BE2C (cell line): ENCODE measurements at regions not wholly inside any gene's neighbourhood (a gene's known extent, or its start where the extent isn't known, plus 50 kb on each side); places are given as distances from the start of the nearest gene placed in this dataset.

Source experiments
- DNase-seq: peaks from one replicate; pipeline ENCODE4 v3.0.0-alpha.2; 2020
- H3K27me3 ChIP-seq: fragments of 250-450 bp; sonication (Bioruptor Pico); 2 replicates; pipeline ENCODE4 v1.5.1; 2020; ENCODE audit warnings: mild to moderate bottlenecking
- H3K36me3 ChIP-seq: fragments of 250-450 bp; sonication (Bioruptor Pico); 2 replicates; pipeline ENCODE4 v1.5.1; 2020; ENCODE audit warnings: mild to moderate bottlenecking
- H3K4me1 ChIP-seq: fragments of 250-450 bp; sonication (Bioruptor Pico); 2 replicates; pipeline ENCODE4 v1.5.1; 2020
- H3K4me3 ChIP-seq: 2 replicates; pipeline ENCODE4 v1.5.1; 2011; ENCODE audit warnings: low read depth, low read length
- H3K9me3 ChIP-seq: fragments of 250-450 bp; sonication (Bioruptor Pico); 2 replicates; pipeline ENCODE4 v1.5.1; 2020
- TF ChIP-seq, protein P1 (sequence below): IDR thresholded peaks from 2 replicates; pipeline ENCODE4 v1.5.1; 2012; ENCODE audit warnings: mild to moderate bottlenecking, low read depth, low read length

DNA sequence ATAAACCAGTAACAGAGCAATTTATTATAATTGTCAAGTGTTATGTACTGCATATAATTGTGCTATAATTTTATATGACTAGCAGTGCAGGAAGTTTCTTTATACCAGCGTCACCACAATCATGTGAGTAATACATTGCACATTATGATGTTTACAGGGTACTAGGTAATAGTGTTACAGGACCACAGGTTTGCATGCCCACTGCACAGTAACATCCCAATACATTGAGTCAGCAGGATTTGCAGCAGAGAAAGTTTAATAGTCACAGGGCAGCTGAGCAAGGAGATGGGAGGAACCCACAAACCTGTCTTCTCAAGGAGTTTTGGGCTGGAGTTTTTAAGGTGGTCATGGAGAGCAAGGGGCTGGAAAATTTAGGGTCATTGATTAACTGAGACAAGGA, 1042.9 kb upstream of the ACVR2A start:
- no peaks in the 10 kb centered on the region for H3K27me3 ChIP-seq
- TF ChIP-seq, protein P1, sequence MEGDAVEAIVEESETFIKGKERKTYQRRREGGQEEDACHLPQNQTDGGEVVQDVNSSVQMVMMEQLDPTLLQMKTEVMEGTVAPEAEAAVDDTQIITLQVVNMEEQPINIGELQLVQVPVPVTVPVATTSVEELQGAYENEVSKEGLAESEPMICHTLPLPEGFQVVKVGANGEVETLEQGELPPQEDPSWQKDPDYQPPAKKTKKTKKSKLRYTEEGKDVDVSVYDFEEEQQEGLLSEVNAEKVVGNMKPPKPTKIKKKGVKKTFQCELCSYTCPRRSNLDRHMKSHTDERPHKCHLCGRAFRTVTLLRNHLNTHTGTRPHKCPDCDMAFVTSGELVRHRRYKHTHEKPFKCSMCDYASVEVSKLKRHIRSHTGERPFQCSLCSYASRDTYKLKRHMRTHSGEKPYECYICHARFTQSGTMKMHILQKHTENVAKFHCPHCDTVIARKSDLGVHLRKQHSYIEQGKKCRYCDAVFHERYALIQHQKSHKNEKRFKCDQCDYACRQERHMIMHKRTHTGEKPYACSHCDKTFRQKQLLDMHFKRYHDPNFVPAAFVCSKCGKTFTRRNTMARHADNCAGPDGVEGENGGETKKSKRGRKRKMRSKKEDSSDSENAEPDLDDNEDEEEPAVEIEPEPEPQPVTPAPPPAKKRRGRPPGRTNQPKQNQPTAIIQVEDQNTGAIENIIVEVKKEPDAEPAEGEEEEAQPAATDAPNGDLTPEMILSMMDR, result no peak
- no peak overlapping the region for H3K4me3 ChIP-seq
- H3K4me1 ChIP-seq, result no peaks in the 10 kb centered on the region
- no peaks in the 10 kb centered on the region for H3K36me3 ChIP-seq
- no peak for DNase-seq
- no peaks in the 10 kb centered on the region for H3K9me3 ChIP-seq

DNA sequence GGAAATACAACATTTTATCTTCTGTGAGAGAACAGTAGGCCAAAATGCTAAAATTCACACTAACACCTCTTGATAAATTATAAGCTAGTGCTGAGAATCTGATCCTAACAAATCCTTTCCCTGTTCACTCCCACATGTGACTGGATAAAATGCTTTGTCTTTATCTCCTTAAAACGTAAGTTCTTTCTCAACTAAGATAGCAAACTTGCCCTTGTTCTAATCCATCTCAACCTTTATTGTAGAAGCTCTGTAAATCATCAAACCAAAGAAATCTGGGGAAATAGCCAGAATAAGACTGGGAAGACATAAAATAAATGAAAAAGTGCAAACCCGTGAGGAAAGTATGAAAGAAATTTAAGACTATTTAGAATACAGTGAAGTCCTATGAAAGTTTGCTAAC, 1058.4 kb upstream of the ACVR2A start:
- Histone ChIP-seq H3K9me3 (no peaks in the 10 kb centered on the region), H3K36me3 (no peaks in the 10 kb centered on the region), H3K4me3 (no peak overlapping the region), H3K4me1 (no peaks in the 10 kb centered on the region), H3K27me3 (no peaks in the 10 kb centered on the region)
- TF ChIP-seq, protein P1, result no peak
- DNase-seq, result no peak

DNA sequence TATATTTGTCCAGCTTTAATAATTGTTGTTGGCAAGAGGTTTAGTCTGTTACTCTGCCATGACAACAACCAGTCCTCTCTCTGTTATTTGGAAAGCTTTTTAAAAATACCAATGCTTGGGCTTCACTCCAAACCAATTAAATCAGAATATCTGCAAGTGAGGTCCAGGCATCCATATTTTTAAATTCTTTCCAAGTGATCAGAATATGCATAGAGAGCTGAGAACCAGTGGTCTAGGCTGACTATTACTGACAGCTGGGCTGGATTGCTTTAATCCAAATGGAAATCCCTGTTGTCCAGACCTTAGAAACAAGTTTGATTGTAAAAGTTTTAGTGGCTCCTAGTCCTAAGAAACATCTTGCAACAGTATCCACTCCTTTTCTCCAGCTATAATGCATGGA, 1059.7 kb upstream of the ACVR2A start:
- Histone ChIP-seq H3K4me3 (no peak overlapping the region), H3K4me1 (no peaks in the 10 kb centered on the region), H3K9me3 (no peaks in the 10 kb centered on the region), H3K36me3 (no peaks in the 10 kb centered on the region), H3K27me3 (no peaks in the 10 kb centered on the region)
- DNase-seq, result no peak
- TF ChIP-seq, protein P1, result no peak

DNA sequence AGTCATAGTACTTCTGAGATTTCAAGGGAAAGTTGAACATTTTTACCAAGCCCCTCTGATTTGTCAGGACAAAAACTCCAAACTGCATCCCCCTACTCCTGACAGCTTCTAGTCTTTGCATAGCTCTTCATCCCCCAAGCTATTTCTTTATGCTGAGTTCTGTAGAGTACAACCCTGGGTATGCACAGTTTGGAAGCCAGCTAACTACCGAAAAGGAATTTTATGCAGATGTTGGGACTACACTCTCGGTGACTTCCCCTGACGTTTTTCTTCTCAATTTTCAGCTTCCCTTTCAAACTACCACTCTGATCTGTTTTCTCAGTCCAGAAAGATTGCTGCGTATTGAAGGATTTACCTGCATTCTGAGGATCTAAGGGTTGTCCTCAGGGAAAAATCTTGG, 1060.2 kb upstream of the ACVR2A start:
- Histone ChIP-seq H3K4me3 (no peak overlapping the region), H3K36me3 (no peaks in the 10 kb centered on the region), H3K4me1 (no peaks in the 10 kb centered on the region), H3K27me3 (no peaks in the 10 kb centered on the region), H3K9me3 (no peaks in the 10 kb centered on the region)
- TF ChIP-seq, protein P1, result no peak
- no peak for DNase-seq

DNA sequence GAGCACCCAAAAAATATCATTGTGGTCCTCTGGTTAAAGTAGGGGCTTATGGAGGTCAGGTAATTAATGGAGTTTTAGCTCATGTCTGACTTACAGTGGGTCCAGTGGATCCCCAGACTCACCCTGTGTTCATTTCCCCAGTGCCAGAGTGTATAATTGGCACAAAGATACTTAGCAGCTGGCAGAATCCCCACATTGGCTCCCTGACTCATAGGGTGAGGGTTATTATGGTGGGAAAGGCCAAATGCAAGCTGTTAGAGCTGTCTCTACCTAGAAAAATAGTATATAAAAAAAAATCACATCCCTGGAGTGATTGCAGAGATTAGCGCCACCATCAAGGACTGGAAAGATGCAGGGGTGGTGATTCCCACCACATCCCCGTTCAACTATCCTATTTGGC, 1067.6 kb upstream of the ACVR2A start:
- Histone ChIP-seq H3K4me3 (no peak overlapping the region), H3K36me3 (no peaks in the 10 kb centered on the region), H3K4me1 (no peaks in the 10 kb centered on the region), H3K27me3 (no peaks in the 10 kb centered on the region), H3K9me3 (no peaks in the 10 kb centered on the region)
- no peak for DNase-seq
- TF ChIP-seq, protein P1, result no peak

DNA sequence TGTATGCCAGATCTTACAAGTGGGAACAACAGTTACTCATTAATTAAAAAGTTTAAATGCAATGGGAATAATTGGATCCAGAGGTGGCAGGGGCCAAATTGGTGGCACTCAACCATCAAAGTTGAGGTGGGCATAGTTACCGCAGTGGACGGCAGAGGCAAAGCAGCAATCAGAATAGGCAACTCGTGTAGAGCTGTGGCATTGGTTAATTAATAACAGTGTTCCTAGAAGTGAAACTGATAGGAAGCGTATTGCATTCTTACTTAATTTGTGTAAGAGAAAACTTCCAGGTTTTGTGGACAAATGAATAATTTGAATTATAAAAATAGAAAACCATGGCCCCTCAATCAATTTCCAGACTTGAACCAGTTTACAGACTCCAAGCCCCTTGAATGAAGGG, 1068.2 kb upstream of the ACVR2A start:
- Histone ChIP-seq H3K9me3 (no peaks in the 10 kb centered on the region), H3K36me3 (no peaks in the 10 kb centered on the region), H3K27me3 (no peaks in the 10 kb centered on the region), H3K4me1 (no peaks in the 10 kb centered on the region), H3K4me3 (no peak overlapping the region)
- no peak for DNase-seq
- TF ChIP-seq, protein P1, result no peak
